PC-3 (cell line): ENCODE measurements at regions not wholly inside any gene's neighbourhood (a gene's known extent, or its start where the extent isn't known, plus 50 kb on each side); places are given as distances from the start of the nearest gene placed in this dataset.

Experiments
- CTCF ChIP-seq: fragments of 300-600 bp; sonication (generic); conservative IDR thresholded peaks from 2 replicates; pipeline ENCODE4 v1.5.1; 2017; ENCODE audit warnings: antibody characterized with exemption, low read depth, mild to moderate bottlenecking, low read length
- EZH2phosphoT487 ChIP-seq: fragments of 300-600 bp; sonication (generic); IDR thresholded peaks from 2 replicates; pipeline ENCODE4 v1.6.1; 2018; ENCODE audit warnings: mild to moderate bottlenecking, antibody characterized with exemption, low read length, borderline replicate concordance

- no peak for TF ChIP-seq CTCF
- no peak for TF ChIP-seq EZH2phosphoT487
Observed at GRCh38 chrX:79263550-79263949, 103.6 kb downstream of the ITM2A start.
